ENCODE measurements at regions not wholly inside any gene's neighbourhood (a gene's known extent, or its start where the extent isn't known, plus 50 kb on each side); places are given as distances from the start of the nearest gene placed in this dataset.

DNA sequence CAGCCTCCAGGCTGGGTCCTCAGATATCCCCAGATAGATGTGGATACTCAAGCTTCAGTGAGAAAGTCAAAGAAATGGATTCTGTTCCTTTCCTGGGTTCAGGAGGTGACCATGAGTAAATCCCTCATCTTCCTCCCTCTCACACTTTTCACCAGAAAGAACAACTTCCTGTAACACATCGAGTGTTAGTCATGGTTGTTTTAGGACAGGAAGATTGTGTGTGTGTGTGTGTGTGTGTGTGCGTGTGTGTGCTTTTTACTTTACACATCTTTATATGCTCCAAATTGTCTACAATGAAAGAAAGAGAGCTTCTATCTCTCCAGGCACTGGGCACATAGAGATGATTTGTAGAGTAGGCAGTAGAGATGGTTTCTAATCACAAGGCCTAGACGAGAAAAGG, 139.9 kb downstream of the TBXT start:
- intact Hi-C loops (cut with micrococcal nuclease), result no loop called here
- H3K9me3 ChIP-seq (ENCODE audit: control insufficient read depth in 2 of 3, low read length in 3 of 3), result no peaks in the 10 kb centered on the region
- H3K27me3 ChIP-seq (ENCODE audit: control insufficient read depth in 2 of 2, insufficient read depth in 2 of 2, low read length in 2 of 2), result no peaks in the 10 kb centered on the region
- ATAC-seq, result no peak
- Mint-ChIP-seq H3K27me3 (peaks cover 0 to 6% (median 0%) of the 10 kb centered on the region in 5 donors), H3K4me3 (no peak overlapping the region), H3K27ac (no peak overlapping the region), H3K4me1 (no peaks in the 10 kb centered on the region), H3K9me3 (peaks cover 0 to 3% (median 0%) of the 10 kb centered on the region in 11 donors), H3K36me3 (no peaks in the 10 kb centered on the region)
- H3K36me3 ChIP-seq (ENCODE audit: control insufficient read depth in 2 of 3, insufficient read depth in 3 of 3, low read length in 3 of 3), result no peaks in the 10 kb centered on the region
- ChIA-PET POLR2A (no interaction called here), CTCF (no interaction called here)
- no peak for DNase-seq
- H3K27ac ChIP-seq (ENCODE audit: low read depth, low read length), result no peak overlapping the region
- no peaks in the 10 kb centered on the region for H3K4me1 ChIP-seq (ENCODE audit: control insufficient read depth in 2 of 2, insufficient read depth in 2 of 2, low read length in 2 of 2)
- H3K4me3 ChIP-seq (ENCODE audit: low read length), result no peak overlapping the region

DNA sequence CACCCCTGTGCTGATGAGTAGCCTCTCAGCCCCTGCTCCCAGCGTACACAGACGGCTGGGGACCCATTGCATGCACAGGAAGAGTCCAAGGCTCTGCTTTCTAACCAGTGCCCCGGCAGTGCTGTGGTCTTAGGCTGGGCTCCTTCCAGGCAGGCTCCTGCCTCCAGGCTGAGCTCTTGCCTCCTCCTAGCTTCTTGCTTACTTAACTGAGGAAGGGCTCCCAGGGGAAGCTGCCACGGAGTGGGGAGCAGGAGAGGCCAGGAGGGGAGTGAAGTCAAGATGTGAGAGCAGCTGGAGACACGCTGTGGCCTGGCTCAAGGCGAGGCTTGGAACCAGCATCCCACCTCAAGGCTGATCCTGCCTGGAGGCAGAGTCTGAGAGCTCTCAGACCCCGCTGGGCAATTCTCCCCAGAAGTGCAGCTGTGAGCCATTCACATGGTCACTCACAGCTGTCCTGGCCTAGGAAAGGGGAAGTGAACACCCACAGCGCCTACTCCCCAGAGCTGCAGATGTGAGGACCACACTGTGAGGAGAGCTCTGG, 141.0 kb downstream of the TBXT start:
- Histone ChIP-seq H3K4me1 (ENCODE audit: control insufficient read depth in 2 of 2, insufficient read depth in 2 of 2, low read length in 2 of 2) (no peaks in the 10 kb centered on the region), H3K27ac (ENCODE audit: low read depth, low read length) (no peak overlapping the region), H3K4me3 (ENCODE audit: low read length) (no peak overlapping the region), H3K9me3 (ENCODE audit: control insufficient read depth in 2 of 3, low read length in 3 of 3) (no peaks in the 10 kb centered on the region), H3K36me3 (ENCODE audit: control insufficient read depth in 2 of 3, insufficient read depth in 3 of 3, low read length in 3 of 3) (no peaks in the 10 kb centered on the region), H3K27me3 (ENCODE audit: control insufficient read depth in 2 of 2, insufficient read depth in 2 of 2, low read length in 2 of 2) (no peaks in the 10 kb centered on the region)
- Mint-ChIP-seq H3K4me1 (no peaks in the 10 kb centered on the region), H3K9me3 (peaks cover 0 to 3% (median 0%) of the 10 kb centered on the region in 11 donors), H3K27me3 (peaks cover 0 to 6% (median 0%) of the 10 kb centered on the region in 5 donors), H3K36me3 (no peaks in the 10 kb centered on the region), H3K4me3 (no peak overlapping the region), H3K27ac (no peak overlapping the region)
- no peak for DNase-seq
- POLR2A ChIA-PET, result no interaction called here
- CTCF ChIA-PET, result no interaction called here
- no peak for ATAC-seq
- intact Hi-C loops (cut with micrococcal nuclease), result no loop called here

GRCh38 chr6:166025149-166025898, 142.3 kb downstream of the TBXT start:
- intact Hi-C loops (cut with micrococcal nuclease), result no loop called here
- H3K27me3 ChIP-seq (ENCODE audit: control insufficient read depth in 2 of 2, insufficient read depth in 2 of 2, low read length in 2 of 2), result no peaks in the 10 kb centered on the region
- POLR2A ChIA-PET, result no interaction called here
- ATAC-seq (no peak), DNase-seq (no peak)
- no peak overlapping the region for H3K4me3 Mint-ChIP-seq
- peaks cover 0 to 8% (median 6%) of the 10 kb centered on the region in 11 donors for H3K9me3 Mint-ChIP-seq
- H3K27ac Mint-ChIP-seq, result no peak overlapping the region
- H3K4me1 Mint-ChIP-seq, result no peaks in the 10 kb centered on the region
- H3K4me1 ChIP-seq (ENCODE audit: control insufficient read depth in 2 of 2, insufficient read depth in 2 of 2, low read length in 2 of 2), result no peaks in the 10 kb centered on the region
- peaks cover 0 to 8% (median 4%) of the 10 kb centered on the region in 5 donors for H3K27me3 Mint-ChIP-seq
- CTCF ChIA-PET, result no interaction called here
- H3K9me3 ChIP-seq (ENCODE audit: control insufficient read depth in 2 of 3, low read length in 3 of 3), result no peaks in the 10 kb centered on the region
- no peak overlapping the region for H3K27ac ChIP-seq (ENCODE audit: low read depth, low read length)
- H3K36me3 Mint-ChIP-seq, result no peaks in the 10 kb centered on the region
- H3K36me3 ChIP-seq (ENCODE audit: control insufficient read depth in 2 of 3, insufficient read depth in 3 of 3, low read length in 3 of 3), result no peaks in the 10 kb centered on the region
- H3K4me3 ChIP-seq (ENCODE audit: low read length), result no peak overlapping the region

- Histone ChIP-seq H3K4me1 (ENCODE audit: control insufficient read depth in 2 of 2, insufficient read depth in 2 of 2, low read length in 2 of 2) (no peaks in the 10 kb centered on the region), H3K4me3 (ENCODE audit: low read length) (no peak overlapping the region), H3K27ac (ENCODE audit: low read depth, low read length) (no peak overlapping the region), H3K9me3 (ENCODE audit: control insufficient read depth in 2 of 3, low read length in 3 of 3) (no peaks in the 10 kb centered on the region), H3K36me3 (ENCODE audit: control insufficient read depth in 2 of 3, insufficient read depth in 3 of 3, low read length in 3 of 3) (no peaks in the 10 kb centered on the region), H3K27me3 (ENCODE audit: control insufficient read depth in 2 of 2, insufficient read depth in 2 of 2, low read length in 2 of 2) (no peaks in the 10 kb centered on the region)
- H3K4me1 Mint-ChIP-seq, result no peaks in the 10 kb centered on the region
- ChIA-PET POLR2A (no interaction called here), CTCF (no interaction called here)
- intact Hi-C loops (cut with micrococcal nuclease), result no loop called here
- H3K27ac Mint-ChIP-seq, result no peak overlapping the region
- H3K36me3 Mint-ChIP-seq, result no peaks in the 10 kb centered on the region
- H3K27me3 Mint-ChIP-seq, result peaks cover 0 to 8% (median 4%) of the 10 kb centered on the region in 5 donors
- peaks cover 0 to 12% (median 6%) of the 10 kb centered on the region in 11 donors for H3K9me3 Mint-ChIP-seq
- DNase-seq, result no peak
- no peak overlapping the region for H3K4me3 Mint-ChIP-seq
- ATAC-seq, result no peak
Measured at GRCh38 chr6:166024252-166024651, 143.4 kb downstream of the TBXT start.

DNA sequence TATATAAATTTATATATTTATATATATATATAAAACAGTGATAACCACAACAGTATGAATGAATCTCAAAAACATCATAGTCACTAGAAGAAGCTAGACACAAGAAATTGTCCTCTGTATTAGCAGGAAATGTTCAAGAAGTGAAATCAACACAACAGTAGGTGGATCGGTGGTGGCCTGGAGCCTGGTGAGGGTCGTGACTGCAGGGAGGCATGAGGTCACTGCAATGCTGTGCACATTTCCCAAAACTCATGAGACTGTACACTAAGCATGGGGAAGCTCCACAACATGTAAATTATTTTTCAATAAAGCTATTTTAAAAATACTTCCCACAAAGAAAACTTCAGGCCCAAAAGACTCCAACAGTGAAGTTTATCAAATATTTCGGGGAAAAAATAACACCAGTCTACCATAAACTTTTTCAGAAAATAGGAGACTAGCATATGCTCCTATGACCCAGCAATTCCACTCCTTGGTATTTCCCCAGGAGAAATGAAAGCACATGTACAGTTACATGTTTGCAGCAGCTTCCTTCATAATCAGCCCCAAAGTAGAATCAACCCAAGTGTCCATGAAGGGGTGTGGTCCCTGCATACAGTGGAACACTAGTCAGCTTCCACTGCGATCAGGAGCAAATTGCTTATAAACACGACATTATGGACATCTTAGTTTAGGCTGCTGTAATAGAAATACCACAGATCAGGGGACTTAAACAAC, 144.2 kb downstream of the TBXT start:
- intact Hi-C loops (cut with micrococcal nuclease), result no loop called here
- ChIA-PET POLR2A (no interaction called here), CTCF (interaction anchor here (0.6 kb wide), 1 partner anchor 1768 kb away, joined by 3 read pairs; no protein-coding TSS in a partner anchor)
- H3K4me1 ChIP-seq (ENCODE audit: control insufficient read depth in 2 of 2, insufficient read depth in 2 of 2, low read length in 2 of 2), result no peaks in the 10 kb centered on the region
- H3K9me3 Mint-ChIP-seq, result peaks cover 0 to 17% (median 6%) of the 10 kb centered on the region in 11 donors
- no peak overlapping the region for H3K4me3 ChIP-seq (ENCODE audit: low read length)
- no peak overlapping the region for H3K27ac ChIP-seq (ENCODE audit: low read depth, low read length)
- ATAC-seq (no peak), DNase-seq (no peak)
- H3K9me3 ChIP-seq (ENCODE audit: control insufficient read depth in 2 of 3, low read length in 3 of 3), result no peaks in the 10 kb centered on the region
- no peaks in the 10 kb centered on the region for H3K36me3 ChIP-seq (ENCODE audit: control insufficient read depth in 2 of 3, insufficient read depth in 3 of 3, low read length in 3 of 3)
- no peaks in the 10 kb centered on the region for H3K4me1 Mint-ChIP-seq
- no peak overlapping the region for H3K4me3 Mint-ChIP-seq
- H3K36me3 Mint-ChIP-seq, result no peaks in the 10 kb centered on the region
- no peak overlapping the region for H3K27ac Mint-ChIP-seq
- H3K27me3 Mint-ChIP-seq, result peaks cover 0 to 11% (median 4%) of the 10 kb centered on the region in 5 donors
- no peaks in the 10 kb centered on the region for H3K27me3 ChIP-seq (ENCODE audit: control insufficient read depth in 2 of 2, insufficient read depth in 2 of 2, low read length in 2 of 2)

GRCh38 chr6:166021429-166021828, 146.2 kb downstream of the TBXT start:
- no peak for ATAC-seq

More at GRCh38 chr6:166021429-166021828, 146.2 kb downstream of the TBXT start:
- Mint-ChIP-seq H3K9me3 (peaks cover 4 to 34% (median 14%) of the 10 kb centered on the region in 11 donors), H3K27me3 (peaks cover 0 to 11% (median 4%) of the 10 kb centered on the region in 5 donors), H3K27ac (no peak overlapping the region), H3K36me3 (peaks cover 0 to 4% (median 0%) of the 10 kb centered on the region in 5 donors), H3K4me1 (no peaks in the 10 kb centered on the region), H3K4me3 (no peak overlapping the region)
- H3K27me3 ChIP-seq (ENCODE audit: control insufficient read depth in 2 of 2, insufficient read depth in 2 of 2, low read length in 2 of 2), result no peaks in the 10 kb centered on the region
- intact Hi-C loops (cut with micrococcal nuclease), result no loop called here
- H3K27ac ChIP-seq (ENCODE audit: low read depth, low read length), result no peak overlapping the region
- no peak overlapping the region for H3K4me3 ChIP-seq (ENCODE audit: low read length)
- H3K36me3 ChIP-seq (ENCODE audit: control insufficient read depth in 2 of 3, insufficient read depth in 3 of 3, low read length in 3 of 3), result no peaks in the 10 kb centered on the region
- POLR2A ChIA-PET, result no interaction called here
- no peaks in the 10 kb centered on the region for H3K4me1 ChIP-seq (ENCODE audit: control insufficient read depth in 2 of 2, insufficient read depth in 2 of 2, low read length in 2 of 2)
- CTCF ChIA-PET, result no interaction called here
- H3K9me3 ChIP-seq (ENCODE audit: control insufficient read depth in 2 of 3, low read length in 3 of 3), result no peaks in the 10 kb centered on the region
- no peak for DNase-seq

Measured in naive thymus-derived CD4-positive, alpha-beta T cell (primary cell).